Breast epithelium (tissue), 3 donors: ENCODE measurements at regions not wholly inside any gene's neighbourhood (a gene's known extent, or its start where the extent isn't known, plus 50 kb on each side); places are given as distances from the start of the nearest gene placed in this dataset.

Experiments
- CTCF ChIP-seq, 3 donors: fragments of 450-650 bp; IDR thresholded peaks; one replicate each; pipeline ENCODE4 v1.5.1; 2016 to 2017; ENCODE audit warnings: antibody characterized with exemption in 3 of 3, mild to moderate bottlenecking in 3 of 3, moderate library complexity in 3 of 3
- POLR2A ChIP-seq: fragments of 450-650 bp; IDR thresholded peaks from one replicate; pipeline ENCODE4 v1.6.1; 2016; ENCODE audit warnings: antibody characterized with exemption, mild to moderate bottlenecking, moderate library complexity

GRCh38 chr6:134467620-134468019, 149.7 kb upstream of the SGK1 start:
- TF ChIP-seq CTCF (IDR thresholded peaks at IDR 0.05), result no peak
- no peak for TF ChIP-seq POLR2A
